CD4-positive, alpha-beta T cell (primary cell): ENCODE measurements at regions not wholly inside any gene's neighbourhood (a gene's known extent, or its start where the extent isn't known, plus 50 kb on each side); places are given as distances from the start of the nearest gene placed in this dataset.

Experiments used
- ATAC-seq: fragments of 200-7000 bp; cut with Tn5 transposase; one replicate; pipeline ENCODE4 v1.10.0; 2022; ENCODE audit warnings: mild to moderate bottlenecking; ENCODE audit not compliant: poor library complexity
- CTCF ChIA-PET: fragments of 350-600 bp; sonication (Branson Sonifier 250); formaldehyde crosslinking; loops from one replicate; lab custom pipeline; 2021; ENCODE audit warnings: antibody characterized with exemption, inconsistent platforms; lab: Charles Lee
- POLR2A ChIA-PET: fragments of 350-600 bp; sonication (Branson Sonifier 250); formaldehyde crosslinking; loops from one replicate; lab custom pipeline; 2021; ENCODE audit warnings: antibody characterized with exemption, inconsistent platforms; lab: Charles Lee
- DNase-seq, 14 experiments: peaks; one replicate each; pipeline ENCODE4 v3.0.0-alpha.2; 2013 to 2020; ENCODE audit warnings: mixed read lengths in 2 of 14
- H3K27ac ChIP-seq, 2 donors: one replicate each; pipeline versions ENCODE4 v1.5.1 to v1.7.0; 2013; ENCODE audit warnings: low read length in 2 of 2, low read depth in 1 of 2, mild to moderate bottlenecking in 1 of 2
- H3K27me3 ChIP-seq, 2 experiments: 1 replicate in 1 of 2; 2 replicates in 1 of 2; pipeline versions ENCODE4 v1.6.1 to v1.7.0; 2013; ENCODE audit warnings: low read length in 2 of 2, control low read depth in 1 of 2, mild to moderate bottlenecking in 1 of 2, moderate library complexity in 1 of 2; ENCODE audit not compliant: insufficient read depth in 2 of 2, control insufficient read depth in 1 of 2
- H3K36me3 ChIP-seq: one replicate; pipeline ENCODE4 v1.6.1; 2013; ENCODE audit warnings: low read length, control low read depth; ENCODE audit not compliant: insufficient read depth
- H3K4me1 ChIP-seq: one replicate; pipeline ENCODE4 v1.6.1; 2013; ENCODE audit warnings: low read length, control low read depth; ENCODE audit not compliant: insufficient read depth
- H3K4me3 ChIP-seq: one replicate; pipeline ENCODE4 v1.5.1; 2013; ENCODE audit warnings: mild to moderate bottlenecking, low read length, moderate library complexity
- H3K9me3 ChIP-seq, 2 experiments: 1 replicate in 1 of 2; 2 replicates in 1 of 2; pipeline versions ENCODE4 v1.6.1 to v1.7.0; 2013; ENCODE audit warnings: low read length in 2 of 2, mild to moderate bottlenecking in 2 of 2, control low read depth in 1 of 2, moderate library complexity in 1 of 2; ENCODE audit not compliant: control insufficient read depth in 1 of 2, insufficient read depth in 1 of 2
- H3K27ac Mint-ChIP-seq: one replicate; pipeline ENCODE4 v1.8.0; 2020; ENCODE audit warnings: mixed read lengths
- H3K27me3 Mint-ChIP-seq: one replicate; pipeline ENCODE4 v1.8.0; 2021; ENCODE audit warnings: mixed read lengths
- H3K36me3 Mint-ChIP-seq: one replicate; pipeline ENCODE4 v1.8.0; 2021; ENCODE audit warnings: low read depth, mixed read lengths
- H3K4me1 Mint-ChIP-seq: one replicate; pipeline ENCODE4 v1.8.0; 2021; ENCODE audit warnings: low read depth, mixed read lengths
- H3K4me3 Mint-ChIP-seq: one replicate; pipeline ENCODE4 v1.8.0; 2020; ENCODE audit warnings: mild to moderate bottlenecking, mixed read lengths
- H3K9me3 Mint-ChIP-seq: one replicate; pipeline ENCODE4 v1.8.0; 2020; ENCODE audit warnings: mixed read lengths
- CTCF ChIP-seq: fragments of 200-600 bp; IDR thresholded peaks from one replicate; pipeline ENCODE4 v1.8.0; 2022; ENCODE audit warnings: antibody characterized with exemption, mild to moderate bottlenecking
- intact Hi-C, 2 experiments: fragments of 100-400 bp; cut with DNase I in 1 of 2; cut with micrococcal nuclease in 1 of 2; formaldehyde crosslinking; loops; one replicate each; pipeline versions ENCODE4 v1.15.1 to v1.9.0; 2023 to 2025; cut with DNase I, micrococcal nuclease

- ATAC-seq (no peak), DNase-seq (no peak)
- Histone ChIP-seq H3K36me3 (no peaks in the 10 kb centered on the region), H3K27me3 (no peaks in the 10 kb centered on the region), H3K4me3 (no peak overlapping the region), H3K4me1 (no peaks in the 10 kb centered on the region), H3K27ac (no peak overlapping the region), H3K9me3 (no peaks in the 10 kb centered on the region)
- Mint-ChIP-seq H3K27me3 (no peaks in the 10 kb centered on the region), H3K4me3 (no peak overlapping the region), H3K36me3 (no peaks in the 10 kb centered on the region), H3K9me3 (no peaks in the 10 kb centered on the region), H3K27ac (no peak overlapping the region), H3K4me1 (no peaks in the 10 kb centered on the region)
- POLR2A ChIA-PET, result no interaction called here
- no peak for TF ChIP-seq CTCF
- intact Hi-C loops, result no loop called here
- CTCF ChIA-PET, result no interaction called here
These were observed 100.1 kb downstream of the DYRK2 start for GRCh38 chr12:67748743-67749040.

- CTCF ChIA-PET, result no interaction called here
- intact Hi-C loops, result no loop called here
- H3K9me3 ChIP-seq, result no peaks in the 10 kb centered on the region
These were observed 102.1 kb downstream of the DYRK2 start for GRCh38 chr12:67750513-67751183.

GRCh38 chr12:67751381-67751928 lies 102.9 kb downstream of the DYRK2 start:
- no peak for TF ChIP-seq CTCF
- ATAC-seq (no peak), DNase-seq (no peak)
- no peak overlapping the region for H3K4me3 ChIP-seq
- peaks cover 16% of the 10 kb centered on the region for H3K4me1 Mint-ChIP-seq
- no peak overlapping the region for H3K27ac Mint-ChIP-seq
- H3K27me3 ChIP-seq, result no peaks in the 10 kb centered on the region
- H3K36me3 ChIP-seq, result no peaks in the 10 kb centered on the region
- no peaks in the 10 kb centered on the region for H3K4me1 ChIP-seq
- H3K27ac ChIP-seq, result no peak overlapping the region
- CTCF ChIA-PET, result no interaction called here
- no peaks in the 10 kb centered on the region for H3K27me3 Mint-ChIP-seq
- no peak overlapping the region for H3K4me3 Mint-ChIP-seq
- POLR2A ChIA-PET, result no interaction called here
- no peaks in the 10 kb centered on the region for H3K9me3 Mint-ChIP-seq
- no peaks in the 10 kb centered on the region for H3K9me3 ChIP-seq
- no peaks in the 10 kb centered on the region for H3K36me3 Mint-ChIP-seq
- intact Hi-C loops, result no loop called here

More at GRCh38 chr12:67750513-67751183, 102.1 kb downstream of the DYRK2 start:
- DNase-seq (no peak), ATAC-seq (no peak)
- Histone ChIP-seq H3K36me3 (no peaks in the 10 kb centered on the region), H3K4me1 (no peaks in the 10 kb centered on the region), H3K27ac (no peak overlapping the region), H3K27me3 (no peaks in the 10 kb centered on the region), H3K4me3 (no peak overlapping the region)
- POLR2A ChIA-PET, result no interaction called here
- no peaks in the 10 kb centered on the region for H3K27me3 Mint-ChIP-seq
- H3K27ac Mint-ChIP-seq, result no peak overlapping the region
- H3K4me3 Mint-ChIP-seq, result no peak overlapping the region
- no peaks in the 10 kb centered on the region for H3K9me3 Mint-ChIP-seq
- no peak for TF ChIP-seq CTCF
- peaks cover 8% of the 10 kb centered on the region for H3K4me1 Mint-ChIP-seq
- H3K36me3 Mint-ChIP-seq, result no peaks in the 10 kb centered on the region
